Keratinocyte (primary cell): ENCODE measurements at regions not wholly inside any gene's neighbourhood (a gene's known extent, or its start where the extent isn't known, plus 50 kb on each side); places are given as distances from the start of the nearest gene placed in this dataset.

Experiments
- DNase-seq: peaks from one replicate; pipeline ENCODE4 v3.0.0-alpha.2; 2011; ENCODE audit warnings: low read depth, missing footprints, low spot score
- FAIRE-seq: peaks from 2 replicates; lab custom pipeline; 2011; peaks lifted over from hg19 to GRCh38; lab: Jason Lieb, UNC
- H2AFZ ChIP-seq: 2 replicates; pipeline ENCODE4 v1.6.0; 2012; ENCODE audit warnings: low read length, control low read depth, inconsistent platforms; ENCODE audit not compliant: control insufficient read depth
- H3K27ac ChIP-seq: 2 replicates; pipeline ENCODE4 v1.5.1; 2011; ENCODE audit warnings: low read length; ENCODE audit not compliant: control insufficient read depth, insufficient read depth
- H3K27me3 ChIP-seq: 3 replicates; pipeline ENCODE4 v1.6.0; 2011; ENCODE audit warnings: low read length; ENCODE audit not compliant: control insufficient read depth, insufficient read depth; ENCODE audit errors: extremely low read depth
- H3K36me3 ChIP-seq, 2 experiments: 2 replicates in 1 of 2; 3 replicates in 1 of 2; pipeline ENCODE4 v1.5.1; 2011; ENCODE audit warnings: low read length in 2 of 2, mild to moderate bottlenecking in 1 of 2; ENCODE audit not compliant: control insufficient read depth in 2 of 2, insufficient read depth in 2 of 2; ENCODE audit errors: extremely low read depth in 1 of 2
- H3K4me1 ChIP-seq: 3 replicates; pipeline ENCODE4 v1.5.1; 2011; ENCODE audit warnings: low read length; ENCODE audit not compliant: control insufficient read depth, insufficient read depth; ENCODE audit errors: extremely low read depth
- H3K4me2 ChIP-seq: 3 replicates; pipeline ENCODE4 v1.6.0; 2011; ENCODE audit warnings: low read depth, low read length; ENCODE audit not compliant: control insufficient read depth, insufficient read depth; ENCODE audit errors: extremely low read depth
- H3K4me3 ChIP-seq, 3 experiments: fragments of 200-600 bp in 1 of 3; sonication (generic) in 1 of 3; 2 replicates in 2 of 3; 3 replicates in 1 of 3; pipeline ENCODE4 v1.5.1; 2011 to 2016; ENCODE audit warnings: low read length in 3 of 3, mild to moderate bottlenecking in 3 of 3, control low read depth in 2 of 3, inconsistent platforms in 1 of 3, low read depth in 1 of 3, mixed read lengths in 1 of 3, mixed run types in 1 of 3, moderate library complexity in 1 of 3; ENCODE audit not compliant: control insufficient read depth in 2 of 3, insufficient read depth in 2 of 3; ENCODE audit errors: extremely low read depth in 1 of 3
- H3K79me2 ChIP-seq: 2 replicates; pipeline ENCODE4 v1.6.0; 2012; ENCODE audit warnings: low read length; ENCODE audit not compliant: control insufficient read depth, insufficient read depth
- H3K9ac ChIP-seq: 3 replicates; pipeline ENCODE4 v1.6.0; 2011; ENCODE audit warnings: low read length; ENCODE audit not compliant: control insufficient read depth, insufficient read depth; ENCODE audit errors: extremely low read depth
- H3K9me1 ChIP-seq: 3 replicates; pipeline ENCODE4 v1.6.0; 2011; ENCODE audit warnings: low read length; ENCODE audit not compliant: control insufficient read depth, insufficient read depth; ENCODE audit errors: extremely low read depth
- H3K9me3 ChIP-seq: 2 replicates; pipeline ENCODE4 v1.5.1; 2012; ENCODE audit warnings: low read depth, low read length; ENCODE audit not compliant: control insufficient read depth
- H4K20me1 ChIP-seq: 3 replicates; pipeline ENCODE4 v1.6.0; 2011; ENCODE audit warnings: low read length; ENCODE audit not compliant: control insufficient read depth, insufficient read depth; ENCODE audit errors: extremely low read depth
- EZH2 ChIP-seq: IDR thresholded peaks from one replicate; pipeline ENCODE4 v1.6.1; 2012; ENCODE audit warnings: inconsistent platforms, mild to moderate bottlenecking, low read length, moderate library complexity
- dilution Hi-C: fragments of 300-500 bp; cut with MboI; formaldehyde crosslinking; loops from one replicate; pipeline ENCODE4 v1.7.0; 2020; ENCODE audit warnings: low sequenced_read_pairs; ENCODE audit not compliant: extremely low pct_ligation_motif_present
- TF ChIP-seq, protein P1 (sequence below), 3 experiments: IDR thresholded peaks in 1 of 3; conservative IDR thresholded peaks in 1 of 3; optimal IDR thresholded peaks in 1 of 3; 2 replicates in 2 of 3; 3 replicates in 1 of 3; pipeline versions ENCODE3 to v1.5.1; 2011; ENCODE audit warnings: low read length in 3 of 3, mild to moderate bottlenecking in 3 of 3, moderate library complexity in 2 of 3, control low read depth in 1 of 3, inconsistent platforms in 1 of 3; ENCODE audit not compliant: insufficient read depth in 2 of 3; ENCODE audit errors: extremely low read depth in 1 of 3

GRCh38 chr12:3944620-3945019, 71.4 kb upstream of the PARP11 start:
- dilution Hi-C loops = no loop called here
- Histone ChIP-seq H3K9me3 (no peaks in the 10 kb centered on the region), H3K4me1 (no peaks in the 10 kb centered on the region), H3K4me3 (no peak overlapping the region), H3K36me3 (no peaks in the 10 kb centered on the region), H3K9me1 (no peaks in the 10 kb centered on the region), H3K27me3 (no peaks in the 10 kb centered on the region), H4K20me1 (no peaks in the 10 kb centered on the region), H3K9ac (no peak overlapping the region), H3K79me2 (no peaks in the 10 kb centered on the region), H2AFZ (no peak overlapping the region), H3K27ac (no peak overlapping the region), H3K4me2 (no peak overlapping the region)
- FAIRE-seq (no peak), DNase-seq (no peak)
- TF ChIP-seq, protein P1, sequence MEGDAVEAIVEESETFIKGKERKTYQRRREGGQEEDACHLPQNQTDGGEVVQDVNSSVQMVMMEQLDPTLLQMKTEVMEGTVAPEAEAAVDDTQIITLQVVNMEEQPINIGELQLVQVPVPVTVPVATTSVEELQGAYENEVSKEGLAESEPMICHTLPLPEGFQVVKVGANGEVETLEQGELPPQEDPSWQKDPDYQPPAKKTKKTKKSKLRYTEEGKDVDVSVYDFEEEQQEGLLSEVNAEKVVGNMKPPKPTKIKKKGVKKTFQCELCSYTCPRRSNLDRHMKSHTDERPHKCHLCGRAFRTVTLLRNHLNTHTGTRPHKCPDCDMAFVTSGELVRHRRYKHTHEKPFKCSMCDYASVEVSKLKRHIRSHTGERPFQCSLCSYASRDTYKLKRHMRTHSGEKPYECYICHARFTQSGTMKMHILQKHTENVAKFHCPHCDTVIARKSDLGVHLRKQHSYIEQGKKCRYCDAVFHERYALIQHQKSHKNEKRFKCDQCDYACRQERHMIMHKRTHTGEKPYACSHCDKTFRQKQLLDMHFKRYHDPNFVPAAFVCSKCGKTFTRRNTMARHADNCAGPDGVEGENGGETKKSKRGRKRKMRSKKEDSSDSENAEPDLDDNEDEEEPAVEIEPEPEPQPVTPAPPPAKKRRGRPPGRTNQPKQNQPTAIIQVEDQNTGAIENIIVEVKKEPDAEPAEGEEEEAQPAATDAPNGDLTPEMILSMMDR (optimal IDR thresholded peaks at IDR 0.05 in 1 of 3, IDR thresholded peaks at IDR 0.05 in 1 of 3, conservative IDR thresholded peaks at IDR 0.05 in 1 of 3; ENCODE audit: extremely low read depth in 1 of 3, insufficient read depth in 2 of 3, low read length in 3 of 3) = no peak
- TF ChIP-seq EZH2 = no peak

DNA sequence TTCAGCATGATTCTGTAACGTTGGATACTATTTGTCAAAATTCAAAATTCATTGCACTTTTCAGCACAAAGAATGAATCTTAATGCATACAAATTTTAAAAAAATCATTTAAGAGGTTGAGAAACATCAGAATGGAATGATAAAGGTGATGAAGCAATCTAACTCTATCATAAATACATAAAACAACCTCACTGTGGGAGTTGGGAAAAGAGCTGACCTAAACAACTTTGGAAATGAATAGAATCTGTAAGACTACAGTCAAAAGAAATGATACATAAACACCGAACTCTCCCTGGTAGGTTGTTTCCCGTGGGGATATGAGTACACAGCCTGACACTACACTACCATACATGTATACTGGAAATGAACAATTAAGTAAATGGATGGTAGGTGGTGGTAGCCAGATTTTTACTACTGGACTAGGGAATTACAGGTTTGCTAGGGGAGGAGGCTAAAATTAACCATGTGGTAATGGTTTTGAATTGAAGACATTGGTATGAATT, 64.9 kb upstream of the PARP11 start:
- FAIRE-seq (no peak), DNase-seq (no peak)
- dilution Hi-C loops = no loop called here
- Histone ChIP-seq H3K27ac (no peak overlapping the region), H3K9me1 (no peaks in the 10 kb centered on the region), H3K4me3 (no peak overlapping the region), H3K4me2 (no peak overlapping the region), H3K9ac (no peak overlapping the region), H3K9me3 (no peaks in the 10 kb centered on the region), H3K36me3 (no peaks in the 10 kb centered on the region), H4K20me1 (no peaks in the 10 kb centered on the region), H2AFZ (no peak overlapping the region), H3K4me1 (no peaks in the 10 kb centered on the region), H3K27me3 (peaks cover 7% of the 10 kb centered on the region), H3K79me2 (no peaks in the 10 kb centered on the region)
- TF ChIP-seq, protein P1 (optimal IDR thresholded peaks at IDR 0.05 in 1 of 3, IDR thresholded peaks at IDR 0.05 in 1 of 3, conservative IDR thresholded peaks at IDR 0.05 in 1 of 3; ENCODE audit: extremely low read depth in 1 of 3, insufficient read depth in 2 of 3, low read length in 3 of 3) = no peak
- no peak for TF ChIP-seq EZH2
